NB4 (cell line): ENCODE measurements at regions not wholly inside any gene's neighbourhood (a gene's known extent, or its start where the extent isn't known, plus 50 kb on each side); places are given as distances from the start of the nearest gene placed in this dataset.

Experiments
- DNase-seq: peaks from one replicate; pipeline ENCODE4 v3.0.0; 2010; ENCODE audit warnings: low read depth
- H3K4me3 ChIP-seq: one replicate; pipeline ENCODE4 v1.5.1; 2011; ENCODE audit warnings: mild to moderate bottlenecking, low read depth, low read length, moderate library complexity
- CTCF ChIP-seq: IDR thresholded peaks from one replicate; pipeline ENCODE4 v1.5.1; 2012; ENCODE audit warnings: low read depth, low read length
- MAX ChIP-seq: IDR thresholded peaks from 2 replicates; pipeline ENCODE4 v1.6.1; 2011; ENCODE audit warnings: low read depth, low read length
- MYC ChIP-seq: IDR thresholded peaks from 2 replicates; pipeline ENCODE4 v1.6.1; 2011; ENCODE audit warnings: low read depth, low read length
- POLR2A ChIP-seq: IDR thresholded peaks from 2 replicates; pipeline ENCODE4 v1.6.1; 2011; ENCODE audit warnings: mild to moderate bottlenecking; ENCODE audit not compliant: insufficient read length; ENCODE audit errors: extremely low read depth

GRCh38 chr5:67695369-67695768, 498.8 kb upstream of the CD180 start:
- DNase-seq: no peak
- no peak overlapping the region for H3K4me3 ChIP-seq
- no peak for TF ChIP-seq MYC

GRCh38 chr5:67694810-67695191, 498.2 kb upstream of the CD180 start:
- TF ChIP-seq MYC (no peak), POLR2A (no peak), MAX (no peak), CTCF (no peak)
- DNase-seq: no peak

GRCh38 chr5:67693956-67694809, 497.6 kb upstream of the CD180 start:
- no peak overlapping the region for H3K4me3 ChIP-seq
- DNase-seq: no peak
- no peak for TF ChIP-seq MYC
- TF ChIP-seq MAX: no peak
- no peak for TF ChIP-seq POLR2A
- no peak for TF ChIP-seq CTCF

More at GRCh38 chr5:67694810-67695191, 498.2 kb upstream of the CD180 start:
- H3K4me3 ChIP-seq: no peak overlapping the region

- TF ChIP-seq MAX (no peak), POLR2A (no peak), MYC (no peak), CTCF (no peak)
- H3K4me3 ChIP-seq: no peak overlapping the region
- no peak for DNase-seq
Observed at GRCh38 chr5:67686746-67687145, 490.1 kb upstream of the CD180 start.

GRCh38 chr5:67681703-67682102, 485.1 kb upstream of the CD180 start:
- TF ChIP-seq POLR2A (no peak), CTCF (no peak), MAX (no peak), MYC (no peak)
- H3K4me3 ChIP-seq: no peak overlapping the region
- DNase-seq: no peak

- TF ChIP-seq CTCF (no peak), POLR2A (no peak), MAX (no peak), MYC (no peak)
- H3K4me3 ChIP-seq: no peak overlapping the region
- DNase-seq: no peak
Observed at GRCh38 chr5:67680099-67680498, 483.5 kb upstream of the CD180 start.
